ENCODE measurements at regions not wholly inside any gene's neighbourhood (a gene's known extent, or its start where the extent isn't known, plus 50 kb on each side); places are given as distances from the start of the nearest gene placed in this dataset.

DNA sequence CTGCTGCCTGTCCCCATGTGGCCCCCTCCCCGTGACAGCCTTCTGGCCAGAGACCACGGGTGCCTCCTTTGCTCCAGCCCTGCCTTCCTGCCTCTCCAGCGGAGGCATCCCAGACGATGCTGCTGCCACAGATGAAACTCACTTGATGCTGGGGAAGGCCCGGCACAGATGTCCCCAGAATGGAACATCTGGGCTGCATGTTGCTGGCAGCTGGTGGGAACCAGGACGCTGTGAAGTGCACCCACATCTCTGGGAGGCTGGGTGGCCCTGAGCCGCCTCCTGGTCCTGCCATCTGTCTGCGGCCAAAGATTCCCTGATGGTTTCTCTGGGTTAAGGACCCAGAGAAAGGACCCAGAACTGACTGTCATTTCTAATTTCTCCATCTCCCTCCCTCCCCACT, 51.9 kb upstream of the PTPRS start:
- no peaks in the 10 kb centered on the region for H3F3A ChIP-seq (ENCODE audit: insufficient read depth, low read length, poor library complexity, severe bottlenecking)
- H3K27me3 ChIP-seq (ENCODE audit: insufficient read depth, low read depth, low read length), result no peaks in the 10 kb centered on the region
- H3K9me2 ChIP-seq (ENCODE audit: insufficient read depth, low read length), result no peaks in the 10 kb centered on the region
- H3K9me3 ChIP-seq (ENCODE audit: low read length), result no peaks in the 10 kb centered on the region
- TF ChIP-seq SMC3 (conservative IDR thresholded peaks at IDR 0.05; ENCODE audit: poor library complexity) (no peak), POLR2AphosphoS5 (IDR thresholded peaks at IDR 0.05) (no peak), TAF1 (IDR thresholded peaks at IDR 0.05; ENCODE audit: low read depth) (no peak), EP300 (conservative IDR thresholded peaks at IDR 0.05; ENCODE audit: poor library complexity, severe bottlenecking) (no peak), EZH2 (IDR thresholded peaks at IDR 0.05; ENCODE audit: borderline replicate concordance, insufficient read depth, low read length, poor library complexity, severe bottlenecking) (no peak), MXI1 (conservative IDR thresholded peaks at IDR 0.05; ENCODE audit: poor library complexity, severe bottlenecking) (no peak), RAD21 (conservative IDR thresholded peaks at IDR 0.05) (no peak)
- TF ChIP-seq, protein P1, sequence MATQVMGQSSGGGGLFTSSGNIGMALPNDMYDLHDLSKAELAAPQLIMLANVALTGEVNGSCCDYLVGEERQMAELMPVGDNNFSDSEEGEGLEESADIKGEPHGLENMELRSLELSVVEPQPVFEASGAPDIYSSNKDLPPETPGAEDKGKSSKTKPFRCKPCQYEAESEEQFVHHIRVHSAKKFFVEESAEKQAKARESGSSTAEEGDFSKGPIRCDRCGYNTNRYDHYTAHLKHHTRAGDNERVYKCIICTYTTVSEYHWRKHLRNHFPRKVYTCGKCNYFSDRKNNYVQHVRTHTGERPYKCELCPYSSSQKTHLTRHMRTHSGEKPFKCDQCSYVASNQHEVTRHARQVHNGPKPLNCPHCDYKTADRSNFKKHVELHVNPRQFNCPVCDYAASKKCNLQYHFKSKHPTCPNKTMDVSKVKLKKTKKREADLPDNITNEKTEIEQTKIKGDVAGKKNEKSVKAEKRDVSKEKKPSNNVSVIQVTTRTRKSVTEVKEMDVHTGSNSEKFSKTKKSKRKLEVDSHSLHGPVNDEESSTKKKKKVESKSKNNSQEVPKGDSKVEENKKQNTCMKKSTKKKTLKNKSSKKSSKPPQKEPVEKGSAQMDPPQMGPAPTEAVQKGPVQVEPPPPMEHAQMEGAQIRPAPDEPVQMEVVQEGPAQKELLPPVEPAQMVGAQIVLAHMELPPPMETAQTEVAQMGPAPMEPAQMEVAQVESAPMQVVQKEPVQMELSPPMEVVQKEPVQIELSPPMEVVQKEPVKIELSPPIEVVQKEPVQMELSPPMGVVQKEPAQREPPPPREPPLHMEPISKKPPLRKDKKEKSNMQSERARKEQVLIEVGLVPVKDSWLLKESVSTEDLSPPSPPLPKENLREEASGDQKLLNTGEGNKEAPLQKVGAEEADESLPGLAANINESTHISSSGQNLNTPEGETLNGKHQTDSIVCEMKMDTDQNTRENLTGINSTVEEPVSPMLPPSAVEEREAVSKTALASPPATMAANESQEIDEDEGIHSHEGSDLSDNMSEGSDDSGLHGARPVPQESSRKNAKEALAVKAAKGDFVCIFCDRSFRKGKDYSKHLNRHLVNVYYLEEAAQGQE (IDR thresholded peaks at IDR 0.05; ENCODE audit: borderline replicate concordance), result no peak
- TF ChIP-seq, protein P2, sequence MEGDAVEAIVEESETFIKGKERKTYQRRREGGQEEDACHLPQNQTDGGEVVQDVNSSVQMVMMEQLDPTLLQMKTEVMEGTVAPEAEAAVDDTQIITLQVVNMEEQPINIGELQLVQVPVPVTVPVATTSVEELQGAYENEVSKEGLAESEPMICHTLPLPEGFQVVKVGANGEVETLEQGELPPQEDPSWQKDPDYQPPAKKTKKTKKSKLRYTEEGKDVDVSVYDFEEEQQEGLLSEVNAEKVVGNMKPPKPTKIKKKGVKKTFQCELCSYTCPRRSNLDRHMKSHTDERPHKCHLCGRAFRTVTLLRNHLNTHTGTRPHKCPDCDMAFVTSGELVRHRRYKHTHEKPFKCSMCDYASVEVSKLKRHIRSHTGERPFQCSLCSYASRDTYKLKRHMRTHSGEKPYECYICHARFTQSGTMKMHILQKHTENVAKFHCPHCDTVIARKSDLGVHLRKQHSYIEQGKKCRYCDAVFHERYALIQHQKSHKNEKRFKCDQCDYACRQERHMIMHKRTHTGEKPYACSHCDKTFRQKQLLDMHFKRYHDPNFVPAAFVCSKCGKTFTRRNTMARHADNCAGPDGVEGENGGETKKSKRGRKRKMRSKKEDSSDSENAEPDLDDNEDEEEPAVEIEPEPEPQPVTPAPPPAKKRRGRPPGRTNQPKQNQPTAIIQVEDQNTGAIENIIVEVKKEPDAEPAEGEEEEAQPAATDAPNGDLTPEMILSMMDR (IDR thresholded peaks at IDR 0.05; ENCODE audit: poor library complexity, severe bottlenecking), result no peak
- H3K4me3 ChIP-seq (ENCODE audit: low read length), result no peak overlapping the region
- no peak overlapping the region for H3K4me2 ChIP-seq (ENCODE audit: low read length)
- H4K20me1 ChIP-seq (ENCODE audit: insufficient read depth), result no peaks in the 10 kb centered on the region
- H3K27ac ChIP-seq (ENCODE audit: low read length), result no peak overlapping the region
- H3K36me3 ChIP-seq (ENCODE audit: insufficient read depth, low read length), result no peaks in the 10 kb centered on the region
- no peak overlapping the region for H3K9ac ChIP-seq (ENCODE audit: low read length)
- no peak overlapping the region for H2AFZ ChIP-seq (ENCODE audit: low read depth, low read length)
- no peaks in the 10 kb centered on the region for H3K79me2 ChIP-seq (replicated peaks; ENCODE audit: insufficient read depth, low read length)

DNA sequence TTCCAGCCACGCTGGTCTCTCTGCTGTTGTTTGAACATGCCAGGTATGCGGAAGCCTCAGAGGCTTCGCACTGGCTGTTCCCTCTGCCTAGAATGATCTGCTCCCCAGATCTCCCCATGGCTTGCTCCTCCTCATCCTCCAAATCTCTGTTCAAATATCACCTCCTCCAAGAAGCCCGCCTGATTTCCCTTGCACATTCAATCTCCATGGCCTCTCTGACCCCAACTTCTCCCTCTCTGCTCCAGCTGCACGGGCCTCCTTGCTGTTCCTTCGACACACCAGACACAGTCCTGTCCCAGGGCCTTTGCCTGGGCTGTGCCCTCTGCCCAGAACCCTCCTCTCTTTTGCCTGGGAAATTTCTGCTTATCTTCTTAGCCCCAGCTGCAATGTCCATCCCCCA, 52.5 kb upstream of the PTPRS start:
- H3K27ac ChIP-seq (ENCODE audit: low read length), result no peak overlapping the region
- no peaks in the 10 kb centered on the region for H3K27me3 ChIP-seq (ENCODE audit: insufficient read depth, low read depth, low read length)
- H3K9ac ChIP-seq (ENCODE audit: low read length), result no peak overlapping the region
- no peaks in the 10 kb centered on the region for H3K79me2 ChIP-seq (replicated peaks; ENCODE audit: insufficient read depth, low read length)
- no peak overlapping the region for H3K4me3 ChIP-seq (ENCODE audit: low read length)
- no peaks in the 10 kb centered on the region for H3K9me3 ChIP-seq (ENCODE audit: low read length)
- H3K9me2 ChIP-seq (ENCODE audit: insufficient read depth, low read length), result no peaks in the 10 kb centered on the region
- H2AFZ ChIP-seq (ENCODE audit: low read depth, low read length), result no peak overlapping the region
- no peak overlapping the region for H3K4me2 ChIP-seq (ENCODE audit: low read length)
- no peaks in the 10 kb centered on the region for H4K20me1 ChIP-seq (ENCODE audit: insufficient read depth)
- H3F3A ChIP-seq (ENCODE audit: insufficient read depth, low read length, poor library complexity, severe bottlenecking), result no peaks in the 10 kb centered on the region
- TF ChIP-seq MXI1 (conservative IDR thresholded peaks at IDR 0.05; ENCODE audit: poor library complexity, severe bottlenecking) (no peak), EP300 (conservative IDR thresholded peaks at IDR 0.05; ENCODE audit: poor library complexity, severe bottlenecking) (no peak), EZH2 (IDR thresholded peaks at IDR 0.05; ENCODE audit: borderline replicate concordance, insufficient read depth, low read length, poor library complexity, severe bottlenecking) (no peak), TAF1 (IDR thresholded peaks at IDR 0.05; ENCODE audit: low read depth) (no peak), POLR2AphosphoS5 (IDR thresholded peaks at IDR 0.05) (no peak), SMC3 (conservative IDR thresholded peaks at IDR 0.05; ENCODE audit: poor library complexity) (no peak), RAD21 (conservative IDR thresholded peaks at IDR 0.05) (no peak)
- TF ChIP-seq, protein P1 (IDR thresholded peaks at IDR 0.05; ENCODE audit: borderline replicate concordance), result no peak
- TF ChIP-seq, protein P2 (IDR thresholded peaks at IDR 0.05; ENCODE audit: poor library complexity, severe bottlenecking), result no peak
- H3K36me3 ChIP-seq (ENCODE audit: insufficient read depth, low read length), result no peaks in the 10 kb centered on the region
